HG02610 (cell line): ENCODE measurements at regions not wholly inside any gene's neighbourhood (a gene's known extent, or its start where the extent isn't known, plus 50 kb on each side); places are given as distances from the start of the nearest gene placed in this dataset.

Source experiments
- ATAC-seq: cut with Tn5 transposase; IDR thresholded peaks from one replicate; pipeline ENCODE4 v1.9.1; 2021; ENCODE audit warnings: mild to moderate bottlenecking, moderate library complexity; ENCODE audit not compliant: unreplicated experiment

GRCh38 chr2:18096836-18097405 lies 218.5 kb downstream of the KCNS3 start:
- ATAC-seq = no peak

GRCh38 chr2:18094277-18094676 lies 215.8 kb downstream of the KCNS3 start:
- ATAC-seq = no peak

DNA sequence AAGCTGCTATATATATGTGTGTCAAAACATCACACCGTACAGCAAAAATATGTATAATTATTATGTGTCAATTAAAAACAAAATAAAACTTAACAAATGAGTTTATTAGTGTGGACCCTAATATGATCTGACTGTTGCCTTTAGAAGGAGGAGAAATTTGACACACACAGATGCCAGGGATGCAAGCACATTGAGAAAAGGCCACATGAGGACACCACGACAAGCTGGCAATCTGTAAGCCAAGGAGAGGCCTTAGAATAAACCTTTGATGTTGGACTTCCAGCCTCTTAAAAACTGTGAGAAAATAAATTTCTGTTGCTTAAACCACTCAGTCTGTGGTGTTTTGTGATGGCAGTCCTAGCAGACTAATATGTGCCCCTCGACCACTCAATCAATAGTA lies 214.7 kb downstream of the KCNS3 start:
- no peak for ATAC-seq

DNA sequence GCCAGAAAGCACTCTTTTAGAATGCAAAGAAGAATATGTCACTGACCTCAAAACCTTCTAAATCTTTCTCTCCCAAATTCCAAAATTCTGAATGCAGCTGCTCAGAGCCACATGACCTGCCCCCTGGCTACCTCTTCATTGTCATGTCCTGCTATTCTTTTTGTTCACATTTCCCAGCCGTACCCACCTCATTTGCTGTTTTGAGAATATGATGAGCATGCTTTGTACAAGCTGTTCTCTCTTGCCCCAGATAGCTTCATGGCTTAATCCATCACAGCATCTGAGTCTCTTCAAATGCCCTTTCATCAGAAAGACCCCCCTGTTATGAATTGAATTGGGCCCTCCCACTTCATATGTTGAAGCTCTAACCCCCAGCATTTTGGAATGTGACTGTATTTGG lies 214.3 kb downstream of the KCNS3 start:
- no peak for ATAC-seq

DNA sequence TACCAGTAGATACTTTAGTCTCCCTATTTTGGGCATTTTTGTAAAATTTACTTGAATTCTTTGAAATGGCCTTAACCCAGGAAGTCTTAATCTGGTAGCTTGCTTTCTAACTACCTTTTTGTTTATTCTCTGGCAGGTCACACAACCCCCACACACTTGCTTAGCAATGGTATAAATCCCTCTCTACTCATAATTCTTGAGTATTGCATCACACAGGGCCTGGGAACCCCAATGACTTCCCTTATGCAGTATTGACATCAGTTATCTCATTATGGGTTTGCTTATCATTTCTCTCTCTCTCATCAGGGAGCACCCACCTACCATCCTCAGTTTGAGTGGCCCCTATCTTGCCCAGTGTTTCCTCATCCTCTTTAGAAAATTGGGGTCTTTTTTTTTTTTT lies 207.1 kb downstream of the KCNS3 start:
- ATAC-seq = no peak

- no peak for ATAC-seq
Observed at GRCh38 chr2:18084376-18084775, 205.9 kb downstream of the KCNS3 start.

DNA sequence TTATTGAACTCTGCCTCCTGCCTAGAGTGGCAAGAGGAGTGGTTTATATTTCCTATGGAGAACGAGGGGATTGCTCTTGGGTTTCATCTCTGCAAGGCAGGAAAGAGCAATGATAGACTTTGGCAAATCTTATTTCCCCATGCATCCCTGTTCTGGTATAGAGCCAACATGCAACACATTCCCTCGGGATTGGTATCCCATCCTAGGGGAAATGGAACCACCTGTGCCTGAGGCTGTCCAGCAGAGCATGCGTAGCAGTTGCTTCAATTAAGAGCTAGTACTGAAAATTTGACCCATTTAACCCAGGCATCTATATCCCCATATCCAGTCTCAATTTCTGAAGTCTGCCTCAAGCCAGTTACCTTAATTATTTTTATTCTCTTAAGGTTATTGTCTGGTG lies 205.3 kb downstream of the KCNS3 start:
- ATAC-seq = no peak

DNA sequence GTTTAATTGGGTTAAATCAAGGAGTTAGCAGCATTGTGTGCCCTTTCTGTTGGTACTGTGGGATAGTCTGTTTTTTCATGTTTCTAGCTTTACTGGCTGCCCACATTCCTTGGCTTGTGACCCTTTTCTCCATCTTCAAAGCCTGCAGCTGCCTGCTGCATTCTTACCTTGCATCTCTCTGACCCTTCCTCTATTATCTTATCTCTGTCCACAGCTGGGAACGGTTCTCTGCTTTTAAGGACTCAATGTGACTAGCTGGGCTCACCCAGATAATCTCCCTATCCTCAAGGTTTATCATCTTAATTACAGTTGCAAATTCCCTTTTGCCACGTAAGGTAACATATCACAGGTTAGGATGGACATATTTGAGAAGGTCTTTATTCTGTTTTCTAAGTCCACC lies 199.7 kb downstream of the KCNS3 start:
- no peak for ATAC-seq

GRCh38 chr2:18077704-18078103 lies 199.2 kb downstream of the KCNS3 start:
- no peak for ATAC-seq

DNA sequence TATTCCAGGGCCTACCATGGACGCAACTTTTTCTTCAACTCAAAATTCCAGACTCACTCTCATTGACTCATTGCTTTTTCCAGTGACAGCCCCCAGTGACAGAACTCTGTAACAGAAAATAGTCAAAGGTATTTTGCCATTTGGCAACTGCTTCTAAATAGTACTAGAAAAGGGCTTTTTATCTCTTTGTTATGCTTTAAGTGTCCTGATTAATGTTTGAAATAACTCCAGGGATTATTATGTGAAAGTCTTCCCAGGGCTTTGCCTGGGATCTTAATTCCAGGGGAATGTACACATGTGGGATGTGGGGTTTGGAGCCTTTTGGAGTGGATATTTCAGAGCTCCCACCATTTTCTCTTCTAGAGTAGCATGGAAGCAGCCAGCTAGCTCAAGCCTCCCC lies 198.8 kb downstream of the KCNS3 start:
- no peak for ATAC-seq

GRCh38 chr2:18074476-18074875 lies 196.0 kb downstream of the KCNS3 start:
- ATAC-seq = no peak

- ATAC-seq = no peak
Observed at GRCh38 chr2:18073601-18074000, 195.1 kb downstream of the KCNS3 start.

DNA sequence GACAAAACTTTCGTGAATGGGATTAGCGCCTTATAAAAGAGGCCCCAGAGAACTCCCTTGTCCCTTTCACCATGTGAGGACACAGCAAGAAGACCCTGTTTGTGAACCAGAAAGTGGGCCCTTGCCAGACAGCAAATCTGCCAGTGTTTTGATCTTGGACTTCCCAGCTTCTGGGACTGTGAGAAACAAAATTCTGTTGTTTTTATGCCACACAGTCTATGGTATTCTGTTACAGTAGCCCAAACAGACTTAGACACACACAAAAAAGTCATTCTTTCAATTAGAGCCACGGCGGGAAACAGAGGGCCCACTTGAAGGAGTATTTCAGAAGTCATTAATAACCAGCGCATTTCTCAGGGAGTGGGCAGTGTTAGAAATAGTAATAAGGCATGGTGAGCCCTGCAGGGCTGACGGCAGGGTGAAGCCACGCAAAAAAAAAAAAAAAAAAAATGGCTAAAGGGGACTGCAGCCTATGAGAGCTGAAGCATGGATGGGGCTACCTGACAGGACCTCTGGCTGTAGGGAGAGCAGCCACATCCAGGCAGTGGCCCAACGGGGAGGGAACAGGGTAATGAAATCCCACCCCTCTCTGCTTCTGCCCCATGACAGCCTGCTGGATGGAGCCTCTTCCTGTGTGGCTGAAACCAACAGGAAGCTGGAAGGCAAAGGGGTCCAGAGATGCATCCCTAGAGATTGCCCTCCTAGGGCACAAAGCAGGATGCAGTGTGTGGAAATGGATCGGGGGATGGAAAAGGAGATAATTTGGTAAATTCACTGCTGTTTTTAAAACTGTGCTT lies 189.3 kb downstream of the KCNS3 start:
- no peak for ATAC-seq

DNA sequence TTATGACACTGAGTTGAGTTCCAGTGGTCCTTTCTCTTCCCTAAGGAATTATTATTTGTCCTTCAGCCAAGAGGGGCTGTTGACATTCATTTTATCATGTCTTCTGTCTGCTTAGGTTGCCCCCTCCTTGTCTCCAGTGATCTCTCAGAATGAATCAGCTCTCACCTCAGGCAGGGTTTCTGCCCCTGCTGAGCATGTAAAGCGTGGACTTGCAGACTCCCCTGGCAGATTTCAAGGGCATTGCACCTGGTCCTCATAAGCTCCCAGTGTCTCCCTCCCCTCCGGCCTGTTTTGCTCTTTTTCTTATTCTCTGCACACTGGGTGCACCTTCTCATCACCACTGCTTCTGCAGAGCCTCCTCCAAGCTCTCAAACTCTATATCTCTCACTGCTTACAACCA lies 188.4 kb downstream of the KCNS3 start:
- ATAC-seq = no peak

GRCh38 chr2:18066066-18066465 lies 187.6 kb downstream of the KCNS3 start:
- no peak for ATAC-seq

- ATAC-seq = no peak
Observed at GRCh38 chr2:18065249-18065648, 186.8 kb downstream of the KCNS3 start.

- ATAC-seq = no peak
Observed at GRCh38 chr2:18063826-18064470, 185.5 kb downstream of the KCNS3 start.

- ATAC-seq = no peak
Observed at GRCh38 chr2:18062892-18063291, 184.4 kb downstream of the KCNS3 start.

DNA sequence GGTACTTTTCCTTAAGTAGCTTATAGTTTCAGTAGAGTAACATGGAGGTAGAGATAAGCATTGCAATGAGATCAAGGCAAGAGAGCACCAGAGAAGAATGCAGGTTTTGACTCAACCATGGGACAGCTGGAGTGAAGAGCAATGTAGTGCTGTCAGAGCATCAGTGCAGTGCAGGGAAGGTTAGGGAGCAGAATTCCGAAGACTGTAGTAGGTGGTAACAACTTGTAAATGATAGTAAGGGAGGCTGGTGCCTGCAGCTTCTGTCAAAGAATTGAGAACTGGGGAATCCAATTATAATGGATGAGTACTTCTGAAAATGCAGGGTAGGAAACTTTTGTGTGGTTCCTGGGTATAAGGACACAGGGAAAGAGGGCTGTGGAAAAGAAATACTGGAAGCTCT lies 183.2 kb downstream of the KCNS3 start:
- no peak for ATAC-seq

DNA sequence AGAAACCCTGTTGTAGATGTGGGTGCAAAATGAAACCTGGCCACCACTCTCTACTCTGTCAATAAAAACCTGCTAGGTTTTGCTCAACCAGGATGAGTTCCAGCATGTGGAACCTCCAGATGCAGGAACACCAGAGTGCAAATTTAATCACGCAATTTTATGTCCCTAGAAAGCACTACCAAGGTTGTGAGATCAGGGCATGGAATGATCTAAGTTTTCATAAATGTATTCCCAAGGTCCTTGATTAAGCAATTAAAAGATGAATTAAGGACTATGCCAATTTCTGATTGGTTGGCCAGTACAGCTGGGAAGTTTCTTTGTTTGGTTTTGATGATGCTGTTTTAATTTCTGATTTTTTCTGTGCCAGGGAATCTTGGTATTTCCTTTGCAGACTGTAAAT lies 179.2 kb downstream of the KCNS3 start:
- ATAC-seq = no peak

DNA sequence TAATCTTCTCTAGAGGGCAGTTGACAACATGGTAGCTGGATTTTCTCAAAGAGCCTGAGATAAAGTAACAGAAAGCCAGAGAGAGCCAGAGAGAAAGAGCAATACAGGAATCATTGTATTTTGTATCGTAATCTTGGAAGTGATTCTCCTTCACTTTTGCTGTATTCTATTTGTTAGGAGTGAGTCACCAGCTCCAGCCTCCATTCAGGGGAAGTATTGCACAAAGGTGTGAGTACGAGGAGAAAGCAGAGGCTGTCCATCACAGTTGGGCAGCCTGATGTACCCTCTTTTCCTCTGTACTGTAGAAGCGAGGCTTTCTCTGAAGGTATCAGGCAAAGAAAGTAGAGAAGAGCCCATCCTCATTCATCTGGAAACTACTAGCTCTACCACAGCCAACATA lies 176.8 kb downstream of the KCNS3 start:
- ATAC-seq = no peak

- ATAC-seq = no peak
Observed at GRCh38 chr2:18050001-18050400, 171.5 kb downstream of the KCNS3 start.
